ENCODE measurements at regions not wholly inside any gene's neighbourhood (a gene's known extent, or its start where the extent isn't known, plus 50 kb on each side); places are given as distances from the start of the nearest gene placed in this dataset.

DNA sequence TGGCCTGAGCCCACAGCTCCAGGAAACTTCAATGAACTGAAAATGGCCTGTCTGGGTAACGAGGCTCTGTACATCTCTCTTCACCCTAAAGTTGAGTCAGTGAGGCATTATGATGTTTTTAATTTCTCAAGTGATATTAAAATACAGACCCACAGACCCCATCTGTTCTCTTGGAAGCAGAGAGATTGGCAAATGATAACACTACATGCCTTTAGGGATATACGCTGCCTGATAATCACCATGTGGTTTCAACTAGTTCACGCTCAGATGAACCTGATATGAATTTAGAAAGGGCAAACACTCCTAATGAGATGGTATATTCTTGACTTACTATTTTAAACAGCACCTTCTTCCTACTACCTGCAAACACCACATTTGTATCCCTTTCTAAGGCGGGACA, 127.5 kb downstream of the RFC3 start:
- peaks cover 3% of the 10 kb centered on the region; the same call in 1 of the 2 replicates for H3K4me1 ChIP-seq (ENCODE audit: control insufficient read depth, insufficient read depth, low read length)
- no peaks in the 10 kb centered on the region for H4K20me1 ChIP-seq (ENCODE audit: insufficient read depth, low read length)
- no peaks in the 10 kb centered on the region for H3K79me1 ChIP-seq (ENCODE audit: low read depth in 1 of 2, low read length in 2 of 2)
- CTCF ChIA-PET, result interaction anchor here (0.6 kb wide), 1 partner anchor 1841 kb away, joined by 3 read pairs; no protein-coding TSS in a partner anchor
- H2BK120ac ChIP-seq (ENCODE audit: low read depth, low read length), result no peak overlapping the region
- H3K23ac ChIP-seq (ENCODE audit: low read depth, low read length), result no peak overlapping the region
- no peak overlapping the region for H3K4ac ChIP-seq (ENCODE audit: low read depth, low read length)
- no peaks in the 10 kb centered on the region for H3K27me3 ChIP-seq (ENCODE audit: control insufficient read depth, insufficient read depth, low read length)
- H4K8ac ChIP-seq (ENCODE audit: low read depth in 2 of 2, low read length in 2 of 2), result no peak overlapping the region
- H4K5ac ChIP-seq (ENCODE audit: low read depth, low read length), result no peak overlapping the region
- ATAC-seq (ENCODE audit: low read depth), result no peak
- POLR2A ChIA-PET (ENCODE audit: unreplicated experiment), result no interaction called here
- no peak overlapping the region for H2BK20ac ChIP-seq (ENCODE audit: low read depth, low read length)
- no TSS peak for BruUV-seq (replicated peaks)
- H3K9me1 ChIP-seq (ENCODE audit: insufficient read depth, low read length), result no peaks in the 10 kb centered on the region; the same call in 1 of the 2 replicates
- H3K27ac ChIP-seq (ENCODE audit: insufficient read depth, low read length), result no peak overlapping the region
- H3K9me3 ChIP-seq (ENCODE audit: control insufficient read depth, insufficient read depth, low read length), result no peaks in the 10 kb centered on the region
- no peak overlapping the region for H3K18ac ChIP-seq (ENCODE audit: low read depth, low read length)
- H4K91ac ChIP-seq (ENCODE audit: insufficient read depth, low read depth, low read length), result no peak overlapping the region
- intact Hi-C loops (cut with micrococcal nuclease) (no loop called here), in situ Hi-C loops (cut with MboI; ENCODE audit: low sequenced_read_pairs) (no loop called here), dilution Hi-C loops (cut with HindIII; ENCODE audit: low sequenced_read_pairs, unreplicated experiment) (no loop called here)
- H2BK15ac ChIP-seq (ENCODE audit: low read depth, low read length), result no peak overlapping the region
- no peak overlapping the region for H2AK9ac ChIP-seq (replicated peaks; ENCODE audit: low read depth, low read length, poor library complexity)
- no peak overlapping the region for H2AK5ac ChIP-seq (ENCODE audit: low read depth, low read length)
- no peak for TF ChIP-seq MAZ (IDR thresholded peaks at IDR 0.05; ENCODE audit: borderline replicate concordance, low read depth, low read length)
- no peak for TF ChIP-seq SMC3 (IDR thresholded peaks at IDR 0.05; ENCODE audit: low read depth, low read length)
- no peak for TF ChIP-seq NFE2L2 (IDR thresholded peaks at IDR 0.05; ENCODE audit: low read depth, low read length)
- no peak for TF ChIP-seq CHD1 (IDR thresholded peaks at IDR 0.05; ENCODE audit: low read depth, low read length)
- TF ChIP-seq, protein P1, sequence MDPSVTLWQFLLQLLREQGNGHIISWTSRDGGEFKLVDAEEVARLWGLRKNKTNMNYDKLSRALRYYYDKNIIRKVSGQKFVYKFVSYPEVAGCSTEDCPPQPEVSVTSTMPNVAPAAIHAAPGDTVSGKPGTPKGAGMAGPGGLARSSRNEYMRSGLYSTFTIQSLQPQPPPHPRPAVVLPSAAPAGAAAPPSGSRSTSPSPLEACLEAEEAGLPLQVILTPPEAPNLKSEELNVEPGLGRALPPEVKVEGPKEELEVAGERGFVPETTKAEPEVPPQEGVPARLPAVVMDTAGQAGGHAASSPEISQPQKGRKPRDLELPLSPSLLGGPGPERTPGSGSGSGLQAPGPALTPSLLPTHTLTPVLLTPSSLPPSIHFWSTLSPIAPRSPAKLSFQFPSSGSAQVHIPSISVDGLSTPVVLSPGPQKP (IDR thresholded peaks at IDR 0.05; ENCODE audit: borderline replicate concordance, low read depth, low read length), result no peak
- H3K56ac ChIP-seq (ENCODE audit: extremely low read depth, insufficient read depth, low read length), result no peak overlapping the region
- no peaks in the 10 kb centered on the region for H3K36me3 ChIP-seq (ENCODE audit: control insufficient read depth, insufficient read depth, low read length)
- no peak for DNase-seq
- no peak overlapping the region for H3K4me3 ChIP-seq (ENCODE audit: insufficient read depth, low read depth, low read length)
- no peak overlapping the region for H2BK5ac ChIP-seq (ENCODE audit: low read depth, low read length, poor library complexity, severe bottlenecking)
- WGBS, 2 experiments (ENCODE audit: extremely low coverage in 2 of 2, insufficient read length in 1 of 2), result no CpG with 5 or more reads among the region's 4 CpGs
- H3K14ac ChIP-seq (replicated peaks; ENCODE audit: low read depth, low read length), result no peak overlapping the region
- no peak overlapping the region for H2AFZ ChIP-seq (replicated peaks; ENCODE audit: low read length, poor library complexity)
- no peak overlapping the region for H3K4me2 ChIP-seq (ENCODE audit: low read depth, low read length)
- H3K9ac ChIP-seq (ENCODE audit: low read depth, low read length), result no peak overlapping the region

Data from IMR-90 (cell line).